Thymus (tissue), 11 donors: ENCODE measurements at regions not wholly inside any gene's neighbourhood (a gene's known extent, or its start where the extent isn't known, plus 50 kb on each side); places are given as distances from the start of the nearest gene placed in this dataset.

Experiments used
- DNase-seq, 9 donors: peaks; one replicate each; pipeline ENCODE4 v3.0.0-alpha.2; 2013; ENCODE audit warnings: low spot score in 9 of 9, low read depth in 6 of 9, missing footprints in 1 of 9
- H3K27ac ChIP-seq, 2 donors: one replicate each; pipeline ENCODE4 v1.5.1; 2013; ENCODE audit warnings: control low read depth in 1 of 2, low read depth in 1 of 2, low read length in 1 of 2, mild to moderate bottlenecking in 1 of 2, moderate library complexity in 1 of 2
- H3K27me3 ChIP-seq, 2 donors: one replicate each; pipeline ENCODE4 v1.5.1; 2013; ENCODE audit warnings: low read length in 1 of 2; ENCODE audit not compliant: control insufficient read depth in 2 of 2, insufficient read depth in 1 of 2
- H3K36me3 ChIP-seq, 2 donors: one replicate each; pipeline ENCODE4 v1.5.1; 2013; ENCODE audit warnings: low read length in 1 of 2, mild to moderate bottlenecking in 1 of 2, moderate library complexity in 1 of 2; ENCODE audit not compliant: control insufficient read depth in 2 of 2, insufficient read depth in 2 of 2
- H3K4me1 ChIP-seq, 2 donors: one replicate each; pipeline ENCODE4 v1.5.1; 2013; ENCODE audit warnings: low read length in 2 of 2; ENCODE audit not compliant: control insufficient read depth in 2 of 2, insufficient read depth in 2 of 2
- H3K4me3 ChIP-seq, 2 donors: one replicate each; pipeline ENCODE4 v1.5.1; 2013; ENCODE audit warnings: low read length in 2 of 2, control low read depth in 1 of 2, mild to moderate bottlenecking in 1 of 2
- H3K9me3 ChIP-seq, 2 donors: one replicate each; pipeline ENCODE4 v1.5.1; 2013; ENCODE audit warnings: low read length in 1 of 2, mild to moderate bottlenecking in 1 of 2; ENCODE audit not compliant: control insufficient read depth in 2 of 2, insufficient read depth in 1 of 2
- WGBS: extraction: QIAGEN DNeasy Blood & Tissue Kit; methylation state at CpG from one replicate; pipeline ENCODE4 v1.1.7; 2013; 5-methylcytosine and 5-hydroxymethylcytosine counted together
- donor health status: healthy.

- no peak for DNase-seq
- no peak overlapping the region for H3K27ac ChIP-seq
- H3K4me1 ChIP-seq = peaks cover 0 to 5% of the 10 kb centered on the region in 2 donors
- no peaks in the 10 kb centered on the region for H3K36me3 ChIP-seq
- no peaks in the 10 kb centered on the region for H3K27me3 ChIP-seq
- no peak overlapping the region for H3K4me3 ChIP-seq
- 75% methylated on average over 6 of the region's 6 CpGs for WGBS
- H3K9me3 ChIP-seq = no peaks in the 10 kb centered on the region
Measured at GRCh38 chr22:47891609-47892008, 1129.2 kb downstream of the TBC1D22A start.

- Histone ChIP-seq H3K27me3 (peaks cover 0 to 2% of the 10 kb centered on the region in 2 donors), H3K9me3 (no peaks in the 10 kb centered on the region), H3K4me1 (peaks cover 0 to 5% of the 10 kb centered on the region in 2 donors), H3K27ac (no peak overlapping the region), H3K4me3 (no peak overlapping the region), H3K36me3 (no peaks in the 10 kb centered on the region)
- WGBS = 98% methylated on average over 9 of the region's 9 CpGs
- no peak for DNase-seq
Measured at GRCh38 chr22:47888817-47889216, 1126.4 kb downstream of the TBC1D22A start.

GRCh38 chr22:47884775-47885174, 1122.3 kb downstream of the TBC1D22A start:
- Histone ChIP-seq H3K4me3 (no peak overlapping the region), H3K36me3 (no peaks in the 10 kb centered on the region), H3K27me3 (peaks cover 0 to 2% of the 10 kb centered on the region in 2 donors), H3K4me1 (peaks cover 0 to 2% of the 10 kb centered on the region in 2 donors), H3K9me3 (no peaks in the 10 kb centered on the region), H3K27ac (no peak overlapping the region)
- WGBS = over 99% methylated on average over 14 of the region's 14 CpGs
- no peak for DNase-seq

GRCh38 chr22:47884200-47884599, 1121.8 kb downstream of the TBC1D22A start:
- no peaks in the 10 kb centered on the region for H3K9me3 ChIP-seq
- H3K27ac ChIP-seq = no peak overlapping the region
- no peak overlapping the region for H3K4me3 ChIP-seq
- H3K27me3 ChIP-seq = peaks cover 0 to 2% of the 10 kb centered on the region in 2 donors
- H3K36me3 ChIP-seq = no peaks in the 10 kb centered on the region
- no peak for DNase-seq
- peaks cover 0 to under 1% of the 10 kb centered on the region in 2 donors for H3K4me1 ChIP-seq
- 89% methylated on average over 15 of the region's 15 CpGs for WGBS

- DNase-seq = no peak
- Histone ChIP-seq H3K4me3 (no peak overlapping the region), H3K27ac (no peak overlapping the region), H3K4me1 (no peaks in the 10 kb centered on the region), H3K9me3 (no peaks in the 10 kb centered on the region), H3K36me3 (no peaks in the 10 kb centered on the region), H3K27me3 (peaks cover 0 to 2% of the 10 kb centered on the region in 2 donors)
- WGBS = 98% methylated on average over 12 of the region's 12 CpGs
Measured at GRCh38 chr22:47883757-47884156, 1121.3 kb downstream of the TBC1D22A start.

- Histone ChIP-seq H3K9me3 (no peaks in the 10 kb centered on the region), H3K4me3 (no peak overlapping the region), H3K27me3 (no peaks in the 10 kb centered on the region), H3K4me1 (no peaks in the 10 kb centered on the region), H3K36me3 (no peaks in the 10 kb centered on the region), H3K27ac (no peak overlapping the region)
- no peak for DNase-seq
- 96% methylated on average over 2 of the region's 2 CpGs for WGBS
Measured at GRCh38 chr22:47879346-47879745, 1116.9 kb downstream of the TBC1D22A start.

GRCh38 chr22:47878460-47878859, 1116.0 kb downstream of the TBC1D22A start:
- Histone ChIP-seq H3K36me3 (no peaks in the 10 kb centered on the region), H3K4me1 (no peaks in the 10 kb centered on the region), H3K4me3 (no peak overlapping the region), H3K9me3 (no peaks in the 10 kb centered on the region), H3K27me3 (peaks cover 0 to 1% of the 10 kb centered on the region in 2 donors), H3K27ac (no peak overlapping the region)
- DNase-seq = no peak
- 77% methylated on average over 5 of the region's 5 CpGs for WGBS

GRCh38 chr22:47872761-47873535, 1110.5 kb downstream of the TBC1D22A start:
- DNase-seq = no peak
- H3K27me3 ChIP-seq = peaks cover 4 to 10% of the 10 kb centered on the region in 2 donors
- no peak overlapping the region for H3K27ac ChIP-seq
- WGBS = 94% methylated on average over 19 of the region's 19 CpGs
- no peaks in the 10 kb centered on the region for H3K36me3 ChIP-seq
- H3K9me3 ChIP-seq = no peaks in the 10 kb centered on the region
- H3K4me1 ChIP-seq = no peaks in the 10 kb centered on the region
- no peak overlapping the region for H3K4me3 ChIP-seq

GRCh38 chr22:47865626-47866025, 1103.2 kb downstream of the TBC1D22A start:
- H3K4me3 ChIP-seq = no peak overlapping the region
- H3K27ac ChIP-seq = no peak overlapping the region
- H3K27me3 ChIP-seq = peaks cover 0 to 3% of the 10 kb centered on the region in 2 donors
- no peaks in the 10 kb centered on the region for H3K36me3 ChIP-seq
- no peak for DNase-seq
- no peaks in the 10 kb centered on the region for H3K9me3 ChIP-seq
- no peaks in the 10 kb centered on the region for H3K4me1 ChIP-seq
- WGBS = 91% methylated on average over 3 of the region's 3 CpGs
